Neural cell (in vitro differentiated cells): ENCODE measurements at regions not wholly inside any gene's neighbourhood (a gene's known extent, or its start where the extent isn't known, plus 50 kb on each side); places are given as distances from the start of the nearest gene placed in this dataset.

ENCODE experiments used
- H2AFZ ChIP-seq: fragments of 200-600, 300-800 bp; sonication (generic), shearing (Covaris generic); 2 replicates; pipeline ENCODE4 v1.6.0; 2014; ENCODE audit warnings: low read depth, mild to moderate bottlenecking, antibody characterized with exemption, low read length, moderate library complexity
- H3F3A ChIP-seq: fragments of 200-600 bp; shearing (Covaris generic); 2 replicates; pipeline ENCODE4 v1.6.1; 2016; ENCODE audit warnings: mild to moderate bottlenecking, moderate library complexity, mixed read lengths, antibody characterized with exemption, low read length; ENCODE audit not compliant: insufficient read depth, poor library complexity, severe bottlenecking
- H3K27ac ChIP-seq: fragments of 200-600, 300-800 bp; sonication (generic), shearing (Covaris generic); 2 replicates; pipeline ENCODE4 v1.5.1; 2014; ENCODE audit warnings: mild to moderate bottlenecking, low read length, moderate library complexity
- H3K27me3 ChIP-seq: fragments of 300-800, 200-600 bp; sonication (generic), shearing (Covaris generic); 2 replicates; pipeline ENCODE4 v1.6.0; 2014; ENCODE audit warnings: mild to moderate bottlenecking, low read depth, low read length, moderate library complexity; ENCODE audit not compliant: insufficient read depth
- H3K36me3 ChIP-seq: fragments of 300-800, 200-600 bp; sonication (generic), shearing (Covaris generic); 2 replicates; pipeline ENCODE4 v1.5.1; 2014; ENCODE audit warnings: mild to moderate bottlenecking, antibody characterized with exemption, low read length, moderate library complexity; ENCODE audit not compliant: insufficient read depth
- H3K4me2 ChIP-seq: fragments of 300-800, 200-600 bp; sonication (generic), shearing (Covaris generic); 2 replicates; pipeline ENCODE4 v1.6.0; 2014; ENCODE audit warnings: mild to moderate bottlenecking, low read length
- H3K4me3 ChIP-seq: fragments of 300-800, 200-600 bp; sonication (generic), shearing (Covaris generic); 2 replicates; pipeline ENCODE4 v1.5.1; 2014; ENCODE audit warnings: mild to moderate bottlenecking, low read length, moderate library complexity
- H3K79me2 ChIP-seq: fragments of 200-600 bp; shearing (Covaris generic); replicated peaks from 2 replicates; pipeline ENCODE4 v1.6.0; 2014; ENCODE audit warnings: mild to moderate bottlenecking, low read length, moderate library complexity; ENCODE audit not compliant: insufficient read depth
- H3K9ac ChIP-seq: fragments of 300-800, 200-600 bp; sonication (generic), shearing (Covaris generic); 2 replicates; pipeline ENCODE4 v1.6.1; 2016; ENCODE audit warnings: mild to moderate bottlenecking, low read length, mixed read lengths
- H3K9me2 ChIP-seq: fragments of 200-600 bp; shearing (Covaris generic); 2 replicates; pipeline ENCODE4 v1.6.1; 2016; ENCODE audit warnings: mild to moderate bottlenecking, low read length, mixed read lengths; ENCODE audit not compliant: insufficient read depth
- H3K9me3 ChIP-seq: fragments of 200-600, 300-800 bp; sonication (generic), shearing (Covaris generic); 2 replicates; pipeline ENCODE4 v1.6.1; 2016; ENCODE audit warnings: mild to moderate bottlenecking, mixed run types, low read length, moderate library complexity, mixed read lengths
- H4K20me1 ChIP-seq: fragments of 200-600 bp; shearing (Covaris generic); 2 replicates; pipeline ENCODE4 v1.6.1; 2016; ENCODE audit warnings: mild to moderate bottlenecking, mixed run types; ENCODE audit not compliant: insufficient read depth
- EP300 ChIP-seq: fragments of 450-650 bp; conservative IDR thresholded peaks from 2 replicates; pipeline ENCODE4 v1.6.1; 2014; ENCODE audit warnings: antibody characterized with exemption, mild to moderate bottlenecking, moderate library complexity; ENCODE audit not compliant: poor library complexity, severe bottlenecking
- EZH2 ChIP-seq: fragments of 200-600, 300-800 bp; shearing (Covaris generic), sonication (generic); IDR thresholded peaks from 2 replicates; pipeline ENCODE4 v1.6.1; 2014; ENCODE audit warnings: antibody characterized with exemption, low read length, borderline replicate concordance, mild to moderate bottlenecking; ENCODE audit not compliant: insufficient read depth, poor library complexity, severe bottlenecking
- MXI1 ChIP-seq: fragments of 450-650 bp; conservative IDR thresholded peaks from 2 replicates; pipeline ENCODE4 v1.6.1; 2014; ENCODE audit warnings: antibody characterized with exemption, mild to moderate bottlenecking; ENCODE audit not compliant: poor library complexity, severe bottlenecking
- POLR2AphosphoS5 ChIP-seq: IDR thresholded peaks from 2 replicates; pipeline ENCODE4 v1.6.1; 2012
- RAD21 ChIP-seq: fragments of 450-650 bp; conservative IDR thresholded peaks from 2 replicates; pipeline ENCODE4 v1.6.1; 2014; ENCODE audit warnings: antibody characterized with exemption, mild to moderate bottlenecking, moderate library complexity
- REST ChIP-seq: IDR thresholded peaks from 2 replicates; pipeline ENCODE4 v1.6.1; 2012; ENCODE audit warnings: borderline replicate concordance
- SMC3 ChIP-seq: fragments of 450-650 bp; conservative IDR thresholded peaks from 2 replicates; pipeline ENCODE4 v1.6.1; 2014; ENCODE audit warnings: antibody characterized with exemption, mild to moderate bottlenecking, moderate library complexity; ENCODE audit not compliant: poor library complexity
- TAF1 ChIP-seq: IDR thresholded peaks from 2 replicates; pipeline ENCODE4 v1.6.1; 2012; ENCODE audit warnings: low read depth
- TF ChIP-seq, protein P1 (sequence below): fragments of 450-650 bp; IDR thresholded peaks from 2 replicates; pipeline ENCODE4 v1.5.1; 2014; ENCODE audit warnings: antibody characterized with exemption, mild to moderate bottlenecking, moderate library complexity; ENCODE audit not compliant: poor library complexity, severe bottlenecking

DNA sequence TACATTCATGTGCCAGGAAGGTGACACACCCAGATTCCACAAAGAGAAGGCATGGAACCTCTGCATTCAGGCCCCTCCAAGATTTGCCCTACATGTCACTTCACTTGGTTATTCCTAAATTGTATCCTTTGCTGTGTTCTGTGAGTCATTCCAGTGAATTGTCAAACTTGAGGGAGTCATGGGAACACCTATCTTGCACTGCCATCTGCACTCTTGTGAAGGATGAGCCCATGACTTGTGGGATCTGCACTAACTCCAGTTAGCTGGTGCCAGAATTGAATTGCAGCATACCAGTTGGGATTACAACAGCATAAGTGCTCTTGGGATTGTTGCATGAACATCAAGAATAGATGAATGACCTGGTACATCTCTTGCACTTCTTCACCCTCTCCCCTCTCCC, 1288.0 kb upstream of the ZEB2 start:
- H4K20me1 ChIP-seq, result no peaks in the 10 kb centered on the region
- no peaks in the 10 kb centered on the region for H3K9me3 ChIP-seq
- no peaks in the 10 kb centered on the region for H3K79me2 ChIP-seq
- no peaks in the 10 kb centered on the region for H3F3A ChIP-seq
- TF ChIP-seq POLR2AphosphoS5 (no peak), EZH2 (no peak), TAF1 (no peak)
- H3K36me3 ChIP-seq, result no peaks in the 10 kb centered on the region
- H3K4me3 ChIP-seq, result no peak overlapping the region
- H2AFZ ChIP-seq, result no peak overlapping the region
- H3K27me3 ChIP-seq, result no peaks in the 10 kb centered on the region
- no peak overlapping the region for H3K4me2 ChIP-seq
- no peaks in the 10 kb centered on the region for H3K9me2 ChIP-seq
- no peak overlapping the region for H3K9ac ChIP-seq
- no peak overlapping the region for H3K27ac ChIP-seq

- TF ChIP-seq MXI1 (no peak), POLR2AphosphoS5 (no peak), EZH2 (no peak), EP300 (no peak), SMC3 (no peak), RAD21 (no peak), REST (no peak), TAF1 (no peak)
- TF ChIP-seq, protein P1, sequence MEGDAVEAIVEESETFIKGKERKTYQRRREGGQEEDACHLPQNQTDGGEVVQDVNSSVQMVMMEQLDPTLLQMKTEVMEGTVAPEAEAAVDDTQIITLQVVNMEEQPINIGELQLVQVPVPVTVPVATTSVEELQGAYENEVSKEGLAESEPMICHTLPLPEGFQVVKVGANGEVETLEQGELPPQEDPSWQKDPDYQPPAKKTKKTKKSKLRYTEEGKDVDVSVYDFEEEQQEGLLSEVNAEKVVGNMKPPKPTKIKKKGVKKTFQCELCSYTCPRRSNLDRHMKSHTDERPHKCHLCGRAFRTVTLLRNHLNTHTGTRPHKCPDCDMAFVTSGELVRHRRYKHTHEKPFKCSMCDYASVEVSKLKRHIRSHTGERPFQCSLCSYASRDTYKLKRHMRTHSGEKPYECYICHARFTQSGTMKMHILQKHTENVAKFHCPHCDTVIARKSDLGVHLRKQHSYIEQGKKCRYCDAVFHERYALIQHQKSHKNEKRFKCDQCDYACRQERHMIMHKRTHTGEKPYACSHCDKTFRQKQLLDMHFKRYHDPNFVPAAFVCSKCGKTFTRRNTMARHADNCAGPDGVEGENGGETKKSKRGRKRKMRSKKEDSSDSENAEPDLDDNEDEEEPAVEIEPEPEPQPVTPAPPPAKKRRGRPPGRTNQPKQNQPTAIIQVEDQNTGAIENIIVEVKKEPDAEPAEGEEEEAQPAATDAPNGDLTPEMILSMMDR, result no peak
- H3F3A ChIP-seq, result no peaks in the 10 kb centered on the region
- no peak overlapping the region for H3K4me2 ChIP-seq
- H3K27ac ChIP-seq, result no peak overlapping the region
- H3K9me2 ChIP-seq, result no peaks in the 10 kb centered on the region
- H4K20me1 ChIP-seq, result no peaks in the 10 kb centered on the region
- H3K4me3 ChIP-seq, result no peak overlapping the region
- no peaks in the 10 kb centered on the region for H3K79me2 ChIP-seq
- H2AFZ ChIP-seq, result no peak overlapping the region
- no peaks in the 10 kb centered on the region for H3K36me3 ChIP-seq
- no peaks in the 10 kb centered on the region for H3K9me3 ChIP-seq
- H3K9ac ChIP-seq, result no peak overlapping the region
- H3K27me3 ChIP-seq, result no peaks in the 10 kb centered on the region
These were observed 1287.6 kb upstream of the ZEB2 start for GRCh38 chr2:145807554-145807953.

DNA sequence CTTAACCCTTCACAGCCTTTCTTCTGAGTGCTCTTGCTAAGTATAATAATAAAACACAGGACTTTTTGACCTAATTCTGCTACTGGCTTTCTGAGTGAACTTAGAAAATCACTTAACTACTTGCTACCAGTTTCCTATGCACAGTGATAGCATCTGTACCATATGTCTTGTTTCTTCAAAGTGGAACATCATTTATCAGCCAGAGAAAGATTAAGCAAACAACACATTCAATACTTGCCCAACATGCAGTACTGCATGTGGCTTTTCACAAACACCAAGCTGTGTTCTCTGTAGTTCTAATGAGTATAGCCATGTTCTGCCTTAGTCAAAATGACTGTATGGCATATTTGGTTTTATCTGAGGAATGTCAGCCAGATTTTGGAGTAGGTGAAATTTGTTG, 1286.6 kb upstream of the ZEB2 start:
- H2AFZ ChIP-seq, result no peak overlapping the region
- TF ChIP-seq EZH2, result no peak
- TF ChIP-seq SMC3, result no peak
- TF ChIP-seq, protein P1, result no peak
- TF ChIP-seq POLR2AphosphoS5, result no peak
- no peaks in the 10 kb centered on the region for H4K20me1 ChIP-seq
- H3K27me3 ChIP-seq, result no peaks in the 10 kb centered on the region
- no peaks in the 10 kb centered on the region for H3K9me3 ChIP-seq
- no peaks in the 10 kb centered on the region for H3F3A ChIP-seq
- H3K4me2 ChIP-seq, result no peak overlapping the region
- H3K9me2 ChIP-seq, result no peaks in the 10 kb centered on the region
- no peak overlapping the region for H3K4me3 ChIP-seq
- no peak overlapping the region for H3K9ac ChIP-seq
- no peaks in the 10 kb centered on the region for H3K79me2 ChIP-seq
- H3K27ac ChIP-seq, result no peak overlapping the region
- no peaks in the 10 kb centered on the region for H3K36me3 ChIP-seq
